OCI-LY3 (cell line): ENCODE measurements at regions not wholly inside any gene's neighbourhood (a gene's known extent, or its start where the extent isn't known, plus 50 kb on each side); places are given as distances from the start of the nearest gene placed in this dataset.

ENCODE experiments used
- H2AFZ ChIP-seq: fragments of 200-600, 300-600 bp; shearing (Covaris generic); 2 replicates; pipeline ENCODE4 v1.6.0; 2014; ENCODE audit warnings: antibody characterized with exemption, low read depth, low read length
- H3K27ac ChIP-seq: fragments of 200-600, 300-600 bp; sonication (generic); 2 replicates; pipeline ENCODE4 v1.5.1; 2014; ENCODE audit warnings: mild to moderate bottlenecking, low read length, moderate library complexity, mixed read lengths
- H3K27me3 ChIP-seq: fragments of 200-600, 300-600 bp; sonication (generic); 2 replicates; pipeline ENCODE4 v1.6.1; 2014; ENCODE audit warnings: low read depth, low read length, mixed read lengths
- H3K36me3 ChIP-seq: fragments of 200-600, 300-600 bp; sonication (generic); replicated peaks from 2 replicates; pipeline ENCODE3; 2014; ENCODE audit warnings: low read depth, low read length, mixed read lengths
- H3K4me1 ChIP-seq: fragments of 300-600, 200-600 bp; sonication (generic); 2 replicates; pipeline ENCODE4 v1.6.1; 2014; ENCODE audit warnings: low read length, mixed read lengths
- H3K4me2 ChIP-seq: fragments of 200-600, 300-600 bp; sonication (generic); 2 replicates; pipeline ENCODE4 v1.6.1; 2014; ENCODE audit warnings: low read length, mixed read lengths
- H3K4me3 ChIP-seq: fragments of 300-600, 200-600 bp; sonication (generic); 2 replicates; pipeline ENCODE4 v1.5.1; 2014; ENCODE audit warnings: antibody characterized with exemption, mild to moderate bottlenecking, low read length, moderate library complexity
- H3K79me2 ChIP-seq: fragments of 300-600, 200-600 bp; shearing (Covaris generic); 2 replicates; pipeline ENCODE4 v1.6.1; 2014; ENCODE audit warnings: mild to moderate bottlenecking, low read length, mixed read lengths
- H3K9ac ChIP-seq: fragments of 300-600, 200-600 bp; shearing (Covaris generic); 2 replicates; pipeline ENCODE4 v1.6.0; 2014; ENCODE audit warnings: mild to moderate bottlenecking, low read length, moderate library complexity
- H3K9me3 ChIP-seq: fragments of 200-600, 300-600 bp; shearing (Covaris generic); 2 replicates; pipeline ENCODE4 v1.6.1; 2014; ENCODE audit warnings: low read length, mixed read lengths; ENCODE audit not compliant: insufficient read depth
- H4K20me1 ChIP-seq: fragments of 200-600, 300-600 bp; sonication (generic); 2 replicates; pipeline ENCODE4 v1.6.1; 2016; ENCODE audit warnings: low read length, mixed read lengths; ENCODE audit not compliant: insufficient read depth
- EZH2phosphoT487 ChIP-seq: fragments of 200-600 bp; shearing (Covaris generic); IDR thresholded peaks from 2 replicates; pipeline ENCODE4 v1.6.1; 2018; ENCODE audit warnings: antibody characterized with exemption, mixed run types, low read depth
- TF ChIP-seq, protein P1 (sequence below): fragments of 200-600, 300-600 bp; sonication (generic); IDR thresholded peaks from 2 replicates; pipeline ENCODE4 v1.5.1; 2014; ENCODE audit warnings: antibody characterized with exemption, low read length, low read depth

DNA sequence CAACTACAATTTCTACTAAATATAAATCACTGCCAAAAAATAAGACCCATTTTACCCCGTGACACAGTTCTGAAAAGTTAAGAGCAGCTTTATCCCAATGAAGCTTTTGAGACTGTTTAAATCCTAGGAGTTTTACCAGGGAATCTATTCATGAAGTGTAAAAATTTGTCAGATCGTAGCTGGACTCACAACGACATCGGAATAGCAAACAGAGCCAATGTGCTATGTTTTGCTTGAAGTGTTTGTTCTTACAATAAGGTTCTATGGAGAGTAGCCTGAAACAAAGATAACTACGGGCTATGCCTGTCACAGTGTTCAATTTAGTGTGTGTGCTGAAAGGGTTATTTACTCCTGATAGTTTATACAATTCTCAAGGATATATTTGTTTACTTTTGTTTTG is 78.5 kb upstream of the L3MBTL4 start:
- H3K79me2 ChIP-seq: no peaks in the 10 kb centered on the region
- no peaks in the 10 kb centered on the region for H4K20me1 ChIP-seq
- no peaks in the 10 kb centered on the region for H3K36me3 ChIP-seq
- H3K4me1 ChIP-seq: peaks cover 11% of the 10 kb centered on the region
- no peaks in the 10 kb centered on the region for H3K27me3 ChIP-seq
- H2AFZ ChIP-seq: no peak overlapping the region
- no peak overlapping the region for H3K4me3 ChIP-seq
- H3K27ac ChIP-seq: no peak overlapping the region
- H3K4me2 ChIP-seq: no peak overlapping the region
- no peaks in the 10 kb centered on the region for H3K9me3 ChIP-seq
- no peak for TF ChIP-seq EZH2phosphoT487
- TF ChIP-seq, protein P1, sequence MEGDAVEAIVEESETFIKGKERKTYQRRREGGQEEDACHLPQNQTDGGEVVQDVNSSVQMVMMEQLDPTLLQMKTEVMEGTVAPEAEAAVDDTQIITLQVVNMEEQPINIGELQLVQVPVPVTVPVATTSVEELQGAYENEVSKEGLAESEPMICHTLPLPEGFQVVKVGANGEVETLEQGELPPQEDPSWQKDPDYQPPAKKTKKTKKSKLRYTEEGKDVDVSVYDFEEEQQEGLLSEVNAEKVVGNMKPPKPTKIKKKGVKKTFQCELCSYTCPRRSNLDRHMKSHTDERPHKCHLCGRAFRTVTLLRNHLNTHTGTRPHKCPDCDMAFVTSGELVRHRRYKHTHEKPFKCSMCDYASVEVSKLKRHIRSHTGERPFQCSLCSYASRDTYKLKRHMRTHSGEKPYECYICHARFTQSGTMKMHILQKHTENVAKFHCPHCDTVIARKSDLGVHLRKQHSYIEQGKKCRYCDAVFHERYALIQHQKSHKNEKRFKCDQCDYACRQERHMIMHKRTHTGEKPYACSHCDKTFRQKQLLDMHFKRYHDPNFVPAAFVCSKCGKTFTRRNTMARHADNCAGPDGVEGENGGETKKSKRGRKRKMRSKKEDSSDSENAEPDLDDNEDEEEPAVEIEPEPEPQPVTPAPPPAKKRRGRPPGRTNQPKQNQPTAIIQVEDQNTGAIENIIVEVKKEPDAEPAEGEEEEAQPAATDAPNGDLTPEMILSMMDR: no peak
- no peak overlapping the region for H3K9ac ChIP-seq

DNA sequence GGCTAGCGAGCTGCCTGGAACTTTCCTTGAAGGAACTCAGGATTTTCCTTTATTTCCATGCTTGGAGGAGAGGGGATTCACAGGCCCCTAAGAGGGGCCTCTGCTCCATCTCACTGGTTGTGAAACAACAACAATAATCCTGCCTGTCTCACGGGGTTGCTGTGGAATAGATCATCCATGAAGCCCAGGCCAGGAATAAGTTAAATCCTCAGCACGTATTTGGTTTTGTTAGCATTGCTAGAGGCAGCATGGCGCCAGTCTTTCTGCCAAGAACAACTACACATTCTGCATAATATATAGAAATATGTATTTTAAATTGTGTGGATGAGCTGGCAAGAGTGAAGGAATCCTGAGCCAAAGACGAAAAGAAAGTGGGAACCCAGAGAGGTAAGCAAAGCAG is 80.8 kb upstream of the L3MBTL4 start:
- Histone ChIP-seq H3K79me2 (no peaks in the 10 kb centered on the region), H4K20me1 (no peaks in the 10 kb centered on the region), H3K27me3 (no peaks in the 10 kb centered on the region), H3K36me3 (no peaks in the 10 kb centered on the region), H3K9me3 (no peaks in the 10 kb centered on the region), H3K4me2 (no peak overlapping the region), H2AFZ (no peak overlapping the region), H3K27ac (no peak overlapping the region), H3K4me3 (no peak overlapping the region), H3K4me1 (peaks cover 2% of the 10 kb centered on the region; the same call in 1 of the 2 replicates), H3K9ac (no peak overlapping the region)
- TF ChIP-seq, protein P1: no peak
- no peak for TF ChIP-seq EZH2phosphoT487

DNA sequence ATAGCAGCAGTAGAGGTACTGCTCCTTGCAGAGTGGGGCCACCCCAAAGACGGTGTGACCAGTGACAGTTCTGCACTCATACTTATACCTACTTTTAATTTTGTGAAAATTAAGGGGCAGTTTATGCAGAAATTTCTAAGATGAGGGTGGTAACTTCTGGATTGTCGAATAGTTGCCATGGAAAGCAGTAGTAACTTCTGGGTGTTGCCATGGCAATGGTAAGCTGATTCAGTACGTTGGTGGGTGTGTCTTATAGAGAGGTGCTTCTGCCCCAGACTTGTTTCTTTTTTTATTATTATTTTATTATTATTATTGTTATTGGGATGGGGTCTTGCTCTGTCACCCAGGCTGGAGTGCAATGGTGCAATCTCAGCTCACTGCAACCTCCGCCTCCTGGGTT is 82.8 kb upstream of the L3MBTL4 start:
- Histone ChIP-seq H4K20me1 (no peaks in the 10 kb centered on the region), H3K36me3 (no peaks in the 10 kb centered on the region), H3K4me3 (no peak overlapping the region), H3K79me2 (no peaks in the 10 kb centered on the region), H3K4me1 (no peaks in the 10 kb centered on the region), H2AFZ (no peak overlapping the region), H3K27me3 (no peaks in the 10 kb centered on the region), H3K27ac (no peak overlapping the region), H3K4me2 (no peak overlapping the region), H3K9me3 (no peaks in the 10 kb centered on the region), H3K9ac (no peak overlapping the region)
- no peak for TF ChIP-seq EZH2phosphoT487
- TF ChIP-seq, protein P1: no peak

DNA sequence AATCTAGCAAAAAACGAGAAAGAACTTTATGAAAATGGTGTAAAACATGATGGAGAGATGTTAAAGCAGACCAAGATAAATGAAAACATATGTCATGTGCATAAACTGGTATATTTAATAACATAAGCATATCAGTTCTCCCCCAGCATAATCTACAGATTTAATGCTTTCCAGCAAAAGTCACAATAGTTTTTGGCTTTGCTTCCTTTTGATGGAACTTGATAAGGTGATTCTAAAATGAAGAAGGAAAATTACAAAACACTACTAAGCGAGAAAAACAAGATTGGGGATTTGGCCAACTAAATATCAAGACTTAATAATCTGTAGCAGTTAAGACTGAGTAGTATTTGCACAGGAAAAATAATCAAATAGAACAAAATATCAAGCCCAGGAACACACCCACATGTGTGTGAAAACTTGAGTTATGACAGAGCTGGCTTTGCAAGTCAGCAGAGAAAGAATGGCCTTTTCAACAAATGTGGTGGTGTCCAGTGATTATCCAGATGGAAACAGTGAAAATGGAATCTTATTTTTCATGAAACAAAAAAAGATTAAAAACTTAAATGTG is 83.7 kb upstream of the L3MBTL4 start:
- H3K4me2 ChIP-seq: no peak overlapping the region
- H3K9ac ChIP-seq: no peak overlapping the region
- no peaks in the 10 kb centered on the region for H3K36me3 ChIP-seq
- no peaks in the 10 kb centered on the region for H3K27me3 ChIP-seq
- no peak overlapping the region for H3K27ac ChIP-seq
- H3K4me1 ChIP-seq: no peaks in the 10 kb centered on the region
- no peaks in the 10 kb centered on the region for H3K9me3 ChIP-seq
- no peaks in the 10 kb centered on the region for H4K20me1 ChIP-seq
- H2AFZ ChIP-seq: no peak overlapping the region
- no peaks in the 10 kb centered on the region for H3K79me2 ChIP-seq
- H3K4me3 ChIP-seq: no peak overlapping the region
- TF ChIP-seq, protein P1: no peak
- TF ChIP-seq EZH2phosphoT487: no peak
